ENCODE measurements at regions not wholly inside any gene's neighbourhood (a gene's known extent, or its start where the extent isn't known, plus 50 kb on each side); places are given as distances from the start of the nearest gene placed in this dataset.
"Not testable (repeated sequence)": the region's sequence is repeated elsewhere in the genome, so short reads cannot be mapped to it uniquely, and the experiment has no call there.

GRCh38 chr10:25804505-25804904 lies 129.5 kb upstream of the MYO3A start:
- DNase-seq (ENCODE audit: low read depth in 2 of 3, low spot score in 1 of 3) = no peak

- no peak for DNase-seq (ENCODE audit: low read depth in 2 of 3, low spot score in 1 of 3)
Observed at GRCh38 chr10:25805986-25806385, 128.0 kb upstream of the MYO3A start.

GRCh38 chr10:25808372-25808771 lies 125.7 kb upstream of the MYO3A start:
- DNase-seq (ENCODE audit: low read depth in 2 of 3, low spot score in 1 of 3) = no peak

- DNase-seq (ENCODE audit: low read depth in 2 of 3, low spot score in 1 of 3) = no peak
Observed at GRCh38 chr10:25811052-25811685, 122.9 kb upstream of the MYO3A start.

GRCh38 chr10:25813511-25813910 lies 120.5 kb upstream of the MYO3A start:
- DNase-seq (ENCODE audit: low read depth in 2 of 3, low spot score in 1 of 3) = no peak

- DNase-seq (ENCODE audit: low read depth in 2 of 3, low spot score in 1 of 3) = no peak
Observed at GRCh38 chr10:25815236-25815635, 118.8 kb upstream of the MYO3A start.

GRCh38 chr10:25815999-25816768 lies 117.8 kb upstream of the MYO3A start:
- no peak for DNase-seq (ENCODE audit: low read depth in 2 of 3, low spot score in 1 of 3)

- DNase-seq (ENCODE audit: low read depth in 2 of 3, low spot score in 1 of 3) = no peak
Observed at GRCh38 chr10:25817200-25817599, 116.8 kb upstream of the MYO3A start.

- DNase-seq (ENCODE audit: low read depth in 2 of 3, low spot score in 1 of 3) = no peak
Observed at GRCh38 chr10:25818751-25819150, 115.3 kb upstream of the MYO3A start.

- DNase-seq (ENCODE audit: low read depth in 2 of 3, low spot score in 1 of 3) = no peak
Observed at GRCh38 chr10:25820472-25820871, 113.6 kb upstream of the MYO3A start.

GRCh38 chr10:25820874-25821273 lies 113.2 kb upstream of the MYO3A start:
- DNase-seq (ENCODE audit: low read depth in 2 of 3, low spot score in 1 of 3) = no peak

GRCh38 chr10:25824050-25824449 lies 110.0 kb upstream of the MYO3A start:
- DNase-seq (ENCODE audit: low read depth in 2 of 3, low spot score in 1 of 3) = no peak

- no peak for DNase-seq (ENCODE audit: low read depth in 2 of 3, low spot score in 1 of 3)
Observed at GRCh38 chr10:25828475-25828874, 105.6 kb upstream of the MYO3A start.

GRCh38 chr10:25831080-25831479 lies 102.9 kb upstream of the MYO3A start:
- no peak for DNase-seq (ENCODE audit: low read depth in 2 of 3, low spot score in 1 of 3)

- DNase-seq (ENCODE audit: low read depth in 2 of 3, low spot score in 1 of 3) = no peak
Observed at GRCh38 chr10:25839683-25840082, 94.3 kb upstream of the MYO3A start.

- DNase-seq (ENCODE audit: low read depth in 2 of 3, low spot score in 1 of 3) = not testable (repeated sequence)
Observed at GRCh38 chr10:25840875-25841274, 93.2 kb upstream of the MYO3A start.

- no peak for DNase-seq (ENCODE audit: low read depth in 2 of 3, low spot score in 1 of 3)
Observed at GRCh38 chr10:25842146-25842545, 91.9 kb upstream of the MYO3A start.

- DNase-seq (ENCODE audit: low read depth in 2 of 3, low spot score in 1 of 3) = no peak
Observed at GRCh38 chr10:25843551-25844170, 90.4 kb upstream of the MYO3A start.

- DNase-seq (ENCODE audit: low read depth in 2 of 3, low spot score in 1 of 3) = not testable (repeated sequence)
Observed at GRCh38 chr10:25844716-25845115, 89.3 kb upstream of the MYO3A start.

- no peak for DNase-seq (ENCODE audit: low read depth in 2 of 3, low spot score in 1 of 3)
Observed at GRCh38 chr10:25849268-25849667, 84.8 kb upstream of the MYO3A start.

GRCh38 chr10:25849988-25850387 lies 84.0 kb upstream of the MYO3A start:
- DNase-seq (ENCODE audit: low read depth in 2 of 3, low spot score in 1 of 3) = no peak

- no peak for DNase-seq (ENCODE audit: low read depth in 2 of 3, low spot score in 1 of 3)
Observed at GRCh38 chr10:25851548-25851947, 82.5 kb upstream of the MYO3A start.
